ENCODE measurements at regions not wholly inside any gene's neighbourhood (a gene's known extent, or its start where the extent isn't known, plus 50 kb on each side); places are given as distances from the start of the nearest gene placed in this dataset.
"Not testable (repeated sequence)": the region's sequence is repeated elsewhere in the genome, so short reads cannot be mapped to it uniquely, and the experiment has no call there.

DNA sequence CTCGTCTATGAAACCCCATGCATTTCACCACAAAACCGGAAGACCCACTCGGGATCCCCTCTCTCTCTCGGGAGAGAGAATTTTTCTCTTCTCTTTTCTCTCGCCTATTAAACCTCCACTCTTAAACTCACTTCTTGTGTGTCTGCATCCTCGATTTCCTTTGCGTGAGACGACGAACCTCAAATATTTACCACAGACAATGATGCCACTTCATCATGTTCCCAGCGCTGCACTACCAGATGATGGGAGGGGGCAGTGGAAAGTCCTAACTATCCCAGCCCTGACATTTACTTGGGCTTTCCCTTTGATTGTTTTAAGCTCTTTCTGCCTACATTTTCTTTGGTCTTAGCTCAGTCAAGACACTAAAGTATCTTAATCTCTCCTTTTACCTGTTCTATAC is 906.7 kb downstream of the GRID1 start:
- H3K4me3 ChIP-seq (ENCODE audit: low read depth, low read length): no peak overlapping the region
- TF ChIP-seq CTCF (IDR thresholded peaks at IDR 0.05; ENCODE audit: borderline replicate concordance, insufficient read depth, low read depth, low read length): no peak

DNA sequence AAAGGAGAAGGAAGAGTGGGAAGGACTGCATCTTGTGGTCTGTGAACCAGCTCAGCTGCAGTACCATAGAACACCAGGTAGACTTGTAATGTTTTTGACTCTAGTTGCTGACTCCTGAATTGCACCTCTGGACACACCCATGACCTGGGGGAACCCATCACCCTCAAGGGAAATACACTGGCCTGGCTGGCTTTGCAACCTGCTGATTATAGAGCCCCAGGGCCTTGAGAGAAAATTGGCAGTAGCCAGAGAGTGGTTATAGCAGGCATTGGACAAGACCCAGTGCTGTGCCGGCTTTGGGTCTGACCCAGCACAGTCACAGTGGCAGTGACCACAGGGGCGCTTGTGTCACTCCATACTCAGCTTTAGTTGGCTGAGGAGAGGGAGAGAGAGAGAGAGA is 902.3 kb downstream of the GRID1 start:
- no peak for TF ChIP-seq CTCF (IDR thresholded peaks at IDR 0.05; ENCODE audit: borderline replicate concordance, insufficient read depth, low read depth, low read length)

DNA sequence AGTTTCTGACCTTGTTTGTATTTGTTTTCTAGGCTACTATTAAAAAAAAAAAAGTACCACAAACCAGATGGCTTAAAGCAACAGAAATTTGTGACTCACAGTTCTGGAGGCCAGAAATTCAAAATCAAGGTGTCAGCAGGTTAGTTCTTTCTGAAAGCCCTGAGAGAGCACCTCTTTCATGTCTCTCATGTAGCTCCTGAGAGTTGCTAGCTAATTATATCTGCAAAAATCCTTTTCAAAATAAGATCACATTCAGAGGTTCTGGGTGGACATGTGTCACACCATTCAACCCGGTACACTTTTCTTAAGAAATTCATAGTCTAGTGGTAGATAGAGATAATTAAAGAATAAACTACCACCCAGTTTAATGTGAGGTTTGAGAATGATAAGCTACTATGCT is 888.6 kb downstream of the GRID1 start:
- no peak for TF ChIP-seq CTCF (IDR thresholded peaks at IDR 0.05; ENCODE audit: borderline replicate concordance, insufficient read depth, low read depth, low read length)
- H3K4me3 ChIP-seq (ENCODE audit: low read depth, low read length): no peak overlapping the region

More for the DNA sequence above, 902.3 kb downstream of the GRID1 start:
- H3K4me3 ChIP-seq (ENCODE audit: low read depth, low read length): no peak overlapping the region

GRCh38 chr10:85490431-85490830 is 876.2 kb downstream of the GRID1 start:
- H3K4me3 ChIP-seq (ENCODE audit: low read depth, low read length): no peak overlapping the region
- TF ChIP-seq CTCF (IDR thresholded peaks at IDR 0.05; ENCODE audit: borderline replicate concordance, insufficient read depth, low read depth, low read length): no peak

DNA sequence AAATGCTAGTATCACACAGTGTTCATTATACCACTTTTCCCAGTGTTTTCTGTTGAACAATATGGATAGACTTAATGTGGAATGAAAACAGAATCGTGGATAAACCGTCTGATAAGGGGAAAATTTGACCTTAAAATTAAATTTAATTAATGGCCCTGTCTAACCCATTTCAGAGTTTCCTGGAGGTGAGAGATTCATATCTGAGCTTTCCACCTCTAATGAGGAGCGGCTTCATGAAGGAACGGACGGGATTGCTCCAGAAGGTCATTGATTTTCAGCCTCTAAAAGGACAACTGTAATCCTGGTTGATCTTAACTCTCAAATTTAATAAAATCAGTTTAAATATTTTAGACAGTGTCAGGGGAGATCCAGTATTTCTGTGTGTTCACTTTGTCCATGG is 874.9 kb downstream of the GRID1 start:
- no peak overlapping the region for H3K4me3 ChIP-seq (ENCODE audit: low read depth, low read length)
- TF ChIP-seq CTCF (IDR thresholded peaks at IDR 0.05; ENCODE audit: borderline replicate concordance, insufficient read depth, low read depth, low read length): no peak

GRCh38 chr10:85492684-85493083 is 873.9 kb downstream of the GRID1 start:
- H3K4me3 ChIP-seq (ENCODE audit: low read depth, low read length): no peak overlapping the region
- TF ChIP-seq CTCF (IDR thresholded peaks at IDR 0.05; ENCODE audit: borderline replicate concordance, insufficient read depth, low read depth, low read length): no peak

- no peak for TF ChIP-seq CTCF (IDR thresholded peaks at IDR 0.05; ENCODE audit: borderline replicate concordance, insufficient read depth, low read depth, low read length)
- no peak overlapping the region for H3K4me3 ChIP-seq (ENCODE audit: low read depth, low read length)
Observed at GRCh38 chr10:85493703-85494102, 872.9 kb downstream of the GRID1 start.

GRCh38 chr10:85504641-85505040 is 862.0 kb downstream of the GRID1 start:
- not testable (repeated sequence) for H3K4me3 ChIP-seq (ENCODE audit: low read depth, low read length)
